GM23338 (cell line): ENCODE measurements at regions not wholly inside any gene's neighbourhood (a gene's known extent, or its start where the extent isn't known, plus 50 kb on each side); places are given as distances from the start of the nearest gene placed in this dataset.

Experiments used
- ATAC-seq: fragments of 200-7000 bp; cut with Tn5 transposase; 3 replicates; pipeline ENCODE4 v1.9.1; 2020
- DNase-seq: peaks from one replicate; pipeline ENCODE4 v3.0.0-alpha.2; 2015; ENCODE audit warnings: low spot score
- H2AFZ ChIP-seq: fragments of 200-600 bp; sonication (generic); 2 replicates; pipeline ENCODE4 v1.8.0; 2016; ENCODE audit warnings: antibody characterized with exemption, mild to moderate bottlenecking, moderate library complexity
- H3F3A ChIP-seq: fragments of 200-600 bp; sonication (generic); replicated peaks from 2 replicates; pipeline ENCODE4 v1.8.0; 2017; ENCODE audit warnings: antibody characterized with exemption, mixed run types, low read depth
- H3K27ac ChIP-seq: fragments of 200-600 bp; sonication (generic); 2 replicates; pipeline ENCODE4 v1.6.1; 2016; ENCODE audit warnings: low read depth
- H3K27me3 ChIP-seq: fragments of 200-600 bp; sonication (generic); 2 replicates; pipeline ENCODE4 v1.8.0; 2016; ENCODE audit warnings: mild to moderate bottlenecking, mixed run types, moderate library complexity; ENCODE audit not compliant: insufficient read depth
- H3K36me3 ChIP-seq: fragments of 200-600 bp; sonication (generic); 2 replicates; pipeline ENCODE4 v1.8.0; 2016; ENCODE audit warnings: mild to moderate bottlenecking; ENCODE audit not compliant: insufficient read depth
- H3K4me1 ChIP-seq: fragments of 200-600 bp; sonication (generic); 2 replicates; pipeline ENCODE4 v1.8.0; 2016; ENCODE audit warnings: mild to moderate bottlenecking, moderate library complexity; ENCODE audit not compliant: insufficient read depth
- H3K4me2 ChIP-seq: fragments of 200-600 bp; sonication (generic); 2 replicates; pipeline ENCODE4 v1.7.1; 2017; ENCODE audit warnings: mixed run types
- H3K4me3 ChIP-seq: fragments of 200-600 bp; sonication (generic); 2 replicates; pipeline ENCODE4 v1.6.1; 2016; ENCODE audit warnings: mixed run types
- H3K79me2 ChIP-seq: fragments of 200-600 bp; sonication (generic); replicated peaks from 2 replicates; pipeline ENCODE4 v1.8.0; 2017; ENCODE audit warnings: mild to moderate bottlenecking; ENCODE audit not compliant: insufficient read depth
- H3K9me2 ChIP-seq: fragments of 200-600 bp; sonication (generic); 2 replicates; pipeline ENCODE4 v1.8.0; 2017; ENCODE audit not compliant: insufficient read depth
- H4K20me1 ChIP-seq: fragments of 200-600 bp; sonication (generic); replicated peaks from 2 replicates; pipeline ENCODE4 v1.8.0; 2017; ENCODE audit warnings: mild to moderate bottlenecking; ENCODE audit not compliant: insufficient read depth
- H3K27ac Mint-ChIP-seq: 2 replicates; pipeline ENCODE4 v1.8.0; 2020; ENCODE audit warnings: inconsistent platforms, mild to moderate bottlenecking, moderate library complexity, mixed read lengths
- H3K27me3 Mint-ChIP-seq: 3 replicates; pipeline ENCODE4 v1.8.0; 2022; ENCODE audit warnings: low read depth, mild to moderate bottlenecking, moderate library complexity, mixed read lengths, inconsistent platforms; ENCODE audit not compliant: insufficient read depth, poor library complexity
- H3K36me3 Mint-ChIP-seq: 3 replicates; pipeline ENCODE4 v1.8.0; 2021; ENCODE audit warnings: low read depth, mild to moderate bottlenecking, inconsistent platforms, moderate library complexity, mixed read lengths
- H3K4me1 Mint-ChIP-seq: 3 replicates; pipeline ENCODE4 v1.8.0; 2020; ENCODE audit warnings: mild to moderate bottlenecking, inconsistent platforms, mixed read lengths
- H3K4me3 Mint-ChIP-seq: 3 replicates; pipeline ENCODE4 v1.8.0; 2021; ENCODE audit warnings: moderate library complexity, mild to moderate bottlenecking, inconsistent platforms, mixed read lengths
- H3K9me3 Mint-ChIP-seq: 3 replicates; pipeline ENCODE4 v1.8.0; 2020; ENCODE audit warnings: moderate library complexity, mild to moderate bottlenecking, inconsistent platforms, mixed read lengths
- CREB1 ChIP-seq: fragments of 250-450 bp; sonication (Bioruptor Pico); IDR thresholded peaks from 2 replicates; pipeline ENCODE4 v1.5.0; 2020; ENCODE audit warnings: low read depth, mild to moderate bottlenecking, moderate library complexity
- EZH2 ChIP-seq: fragments of 200-600 bp; sonication (generic); IDR thresholded peaks from one replicate; pipeline ENCODE4 v1.8.0; 2017; ENCODE audit warnings: antibody characterized with exemption, mild to moderate bottlenecking, low read depth; ENCODE audit not compliant: unreplicated experiment
- EZH2phosphoT487 ChIP-seq: fragments of 200-600 bp; sonication (generic); IDR thresholded peaks from one replicate; pipeline ENCODE4 v1.8.1; 2018; ENCODE audit warnings: antibody characterized with exemption; ENCODE audit not compliant: unreplicated experiment
- JUNB ChIP-seq: IDR thresholded peaks from one replicate; pipeline ENCODE4 v1.6.1; 2016; ENCODE audit warnings: antibody characterized with exemption; ENCODE audit not compliant: unreplicated experiment
- NANOG ChIP-seq: IDR thresholded peaks from 2 replicates; pipeline ENCODE4 v1.6.1; 2016; ENCODE audit warnings: antibody characterized with exemption, borderline replicate concordance
- POLR2AphosphoS5 ChIP-seq: IDR thresholded peaks from 2 replicates; pipeline ENCODE4 v1.6.1; 2016; ENCODE audit warnings: antibody characterized with exemption, low read depth
- STAT1 ChIP-seq: IDR thresholded peaks from one replicate; pipeline ENCODE4 v1.6.1; 2016; ENCODE audit warnings: antibody characterized with exemption; ENCODE audit not compliant: unreplicated experiment
- ZNF114 ChIP-seq: fragments of 250-450 bp; sonication (Bioruptor Pico); IDR thresholded peaks from 2 replicates; pipeline ENCODE4 v1.5.0; 2020; ENCODE audit warnings: mild to moderate bottlenecking, moderate library complexity
- ZNF331 ChIP-seq: fragments of 250-450 bp; sonication (Bioruptor Pico); IDR thresholded peaks from 2 replicates; pipeline ENCODE4 v1.5.0; 2020; ENCODE audit warnings: low read depth, mild to moderate bottlenecking, moderate library complexity
- TF ChIP-seq, protein P1 (sequence below), 2 experiments: fragments of 200-600 bp in 1 of 2; sonication (generic) in 1 of 2; conservative IDR thresholded peaks; 2 replicates each; pipeline versions ENCODE4 v1.5.1 to v1.6.1; 2016 to 2017; ENCODE audit warnings: antibody characterized with exemption in 2 of 2, low read depth in 2 of 2, mild to moderate bottlenecking in 2 of 2, moderate library complexity in 1 of 2
- TF ChIP-seq, protein P2 (sequence below): IDR thresholded peaks from 2 replicates; pipeline ENCODE4 v1.6.1; 2016; ENCODE audit warnings: antibody characterized with exemption
- TF ChIP-seq, protein P3 (sequence below): fragments of 250-450 bp; sonication (Bioruptor Pico); IDR thresholded peaks from 2 replicates; pipeline ENCODE4 v1.5.0; 2020; ENCODE audit warnings: mild to moderate bottlenecking, moderate library complexity
- TF ChIP-seq, protein P4 (sequence below): IDR thresholded peaks from one replicate; pipeline ENCODE4 v1.6.1; 2018; ENCODE audit warnings: antibody characterized with exemption; ENCODE audit not compliant: unreplicated experiment

DNA sequence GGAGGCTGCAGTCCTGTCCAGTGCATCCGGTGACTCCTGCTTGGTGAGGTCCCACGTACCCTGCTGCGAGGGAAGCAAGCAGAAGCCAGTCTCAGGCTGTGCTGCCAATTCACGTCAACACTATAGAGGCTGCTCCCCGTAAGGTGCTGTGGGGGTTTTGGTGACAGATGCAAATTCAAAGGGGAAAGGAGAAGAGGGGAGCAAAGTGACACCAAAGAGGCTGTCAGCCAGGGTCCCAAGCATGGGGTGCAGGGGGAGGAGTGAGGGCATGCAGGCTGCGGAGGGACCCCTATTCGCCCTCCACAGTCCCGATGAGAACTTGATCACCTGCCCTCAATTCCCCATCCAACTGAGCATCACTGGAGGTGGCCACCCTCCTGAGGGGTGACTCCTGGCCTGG lies 179.4 kb upstream of the HS6ST1 start:
- Mint-ChIP-seq H3K4me3 (no peak overlapping the region), H3K4me1 (peaks cover 17% of the 10 kb centered on the region), H3K27ac (no peak overlapping the region), H3K36me3 (peaks cover 3% of the 10 kb centered on the region), H3K27me3 (no peaks in the 10 kb centered on the region), H3K9me3 (peaks cover 4% of the 10 kb centered on the region; the same call in 2 of the 3 replicates)
- Histone ChIP-seq H3K27ac (no peak overlapping the region), H3K9me2 (no peaks in the 10 kb centered on the region), H4K20me1 (no peaks in the 10 kb centered on the region), H3F3A (no peaks in the 10 kb centered on the region), H2AFZ (no peak overlapping the region), H3K4me1 (peaks cover 9% of the 10 kb centered on the region), H3K79me2 (no peaks in the 10 kb centered on the region), H3K4me3 (no peak overlapping the region), H3K4me2 (no peak overlapping the region), H3K27me3 (no peaks in the 10 kb centered on the region; the same call in 1 of the 2 replicates), H3K36me3 (no peaks in the 10 kb centered on the region)
- DNase-seq (no peak), ATAC-seq (no peak)
- no peak for TF ChIP-seq NANOG
- TF ChIP-seq CREB1 (CRISPR knock-in tag): no peak
- no peak for TF ChIP-seq ZNF114 (CRISPR knock-in tag)
- TF ChIP-seq, protein P1, sequence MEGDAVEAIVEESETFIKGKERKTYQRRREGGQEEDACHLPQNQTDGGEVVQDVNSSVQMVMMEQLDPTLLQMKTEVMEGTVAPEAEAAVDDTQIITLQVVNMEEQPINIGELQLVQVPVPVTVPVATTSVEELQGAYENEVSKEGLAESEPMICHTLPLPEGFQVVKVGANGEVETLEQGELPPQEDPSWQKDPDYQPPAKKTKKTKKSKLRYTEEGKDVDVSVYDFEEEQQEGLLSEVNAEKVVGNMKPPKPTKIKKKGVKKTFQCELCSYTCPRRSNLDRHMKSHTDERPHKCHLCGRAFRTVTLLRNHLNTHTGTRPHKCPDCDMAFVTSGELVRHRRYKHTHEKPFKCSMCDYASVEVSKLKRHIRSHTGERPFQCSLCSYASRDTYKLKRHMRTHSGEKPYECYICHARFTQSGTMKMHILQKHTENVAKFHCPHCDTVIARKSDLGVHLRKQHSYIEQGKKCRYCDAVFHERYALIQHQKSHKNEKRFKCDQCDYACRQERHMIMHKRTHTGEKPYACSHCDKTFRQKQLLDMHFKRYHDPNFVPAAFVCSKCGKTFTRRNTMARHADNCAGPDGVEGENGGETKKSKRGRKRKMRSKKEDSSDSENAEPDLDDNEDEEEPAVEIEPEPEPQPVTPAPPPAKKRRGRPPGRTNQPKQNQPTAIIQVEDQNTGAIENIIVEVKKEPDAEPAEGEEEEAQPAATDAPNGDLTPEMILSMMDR (conservative IDR thresholded peaks at IDR 0.05; ENCODE audit: low read depth in 2 of 2): no peak
- TF ChIP-seq EZH2: no peak
- TF ChIP-seq JUNB: no peak
- TF ChIP-seq, protein P2, sequence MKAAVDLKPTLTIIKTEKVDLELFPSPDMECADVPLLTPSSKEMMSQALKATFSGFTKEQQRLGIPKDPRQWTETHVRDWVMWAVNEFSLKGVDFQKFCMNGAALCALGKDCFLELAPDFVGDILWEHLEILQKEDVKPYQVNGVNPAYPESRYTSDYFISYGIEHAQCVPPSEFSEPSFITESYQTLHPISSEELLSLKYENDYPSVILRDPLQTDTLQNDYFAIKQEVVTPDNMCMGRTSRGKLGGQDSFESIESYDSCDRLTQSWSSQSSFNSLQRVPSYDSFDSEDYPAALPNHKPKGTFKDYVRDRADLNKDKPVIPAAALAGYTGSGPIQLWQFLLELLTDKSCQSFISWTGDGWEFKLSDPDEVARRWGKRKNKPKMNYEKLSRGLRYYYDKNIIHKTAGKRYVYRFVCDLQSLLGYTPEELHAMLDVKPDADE: no peak
- no peak for TF ChIP-seq STAT1
- no peak for TF ChIP-seq POLR2AphosphoS5
- TF ChIP-seq EZH2phosphoT487: no peak
- TF ChIP-seq, protein P3, sequence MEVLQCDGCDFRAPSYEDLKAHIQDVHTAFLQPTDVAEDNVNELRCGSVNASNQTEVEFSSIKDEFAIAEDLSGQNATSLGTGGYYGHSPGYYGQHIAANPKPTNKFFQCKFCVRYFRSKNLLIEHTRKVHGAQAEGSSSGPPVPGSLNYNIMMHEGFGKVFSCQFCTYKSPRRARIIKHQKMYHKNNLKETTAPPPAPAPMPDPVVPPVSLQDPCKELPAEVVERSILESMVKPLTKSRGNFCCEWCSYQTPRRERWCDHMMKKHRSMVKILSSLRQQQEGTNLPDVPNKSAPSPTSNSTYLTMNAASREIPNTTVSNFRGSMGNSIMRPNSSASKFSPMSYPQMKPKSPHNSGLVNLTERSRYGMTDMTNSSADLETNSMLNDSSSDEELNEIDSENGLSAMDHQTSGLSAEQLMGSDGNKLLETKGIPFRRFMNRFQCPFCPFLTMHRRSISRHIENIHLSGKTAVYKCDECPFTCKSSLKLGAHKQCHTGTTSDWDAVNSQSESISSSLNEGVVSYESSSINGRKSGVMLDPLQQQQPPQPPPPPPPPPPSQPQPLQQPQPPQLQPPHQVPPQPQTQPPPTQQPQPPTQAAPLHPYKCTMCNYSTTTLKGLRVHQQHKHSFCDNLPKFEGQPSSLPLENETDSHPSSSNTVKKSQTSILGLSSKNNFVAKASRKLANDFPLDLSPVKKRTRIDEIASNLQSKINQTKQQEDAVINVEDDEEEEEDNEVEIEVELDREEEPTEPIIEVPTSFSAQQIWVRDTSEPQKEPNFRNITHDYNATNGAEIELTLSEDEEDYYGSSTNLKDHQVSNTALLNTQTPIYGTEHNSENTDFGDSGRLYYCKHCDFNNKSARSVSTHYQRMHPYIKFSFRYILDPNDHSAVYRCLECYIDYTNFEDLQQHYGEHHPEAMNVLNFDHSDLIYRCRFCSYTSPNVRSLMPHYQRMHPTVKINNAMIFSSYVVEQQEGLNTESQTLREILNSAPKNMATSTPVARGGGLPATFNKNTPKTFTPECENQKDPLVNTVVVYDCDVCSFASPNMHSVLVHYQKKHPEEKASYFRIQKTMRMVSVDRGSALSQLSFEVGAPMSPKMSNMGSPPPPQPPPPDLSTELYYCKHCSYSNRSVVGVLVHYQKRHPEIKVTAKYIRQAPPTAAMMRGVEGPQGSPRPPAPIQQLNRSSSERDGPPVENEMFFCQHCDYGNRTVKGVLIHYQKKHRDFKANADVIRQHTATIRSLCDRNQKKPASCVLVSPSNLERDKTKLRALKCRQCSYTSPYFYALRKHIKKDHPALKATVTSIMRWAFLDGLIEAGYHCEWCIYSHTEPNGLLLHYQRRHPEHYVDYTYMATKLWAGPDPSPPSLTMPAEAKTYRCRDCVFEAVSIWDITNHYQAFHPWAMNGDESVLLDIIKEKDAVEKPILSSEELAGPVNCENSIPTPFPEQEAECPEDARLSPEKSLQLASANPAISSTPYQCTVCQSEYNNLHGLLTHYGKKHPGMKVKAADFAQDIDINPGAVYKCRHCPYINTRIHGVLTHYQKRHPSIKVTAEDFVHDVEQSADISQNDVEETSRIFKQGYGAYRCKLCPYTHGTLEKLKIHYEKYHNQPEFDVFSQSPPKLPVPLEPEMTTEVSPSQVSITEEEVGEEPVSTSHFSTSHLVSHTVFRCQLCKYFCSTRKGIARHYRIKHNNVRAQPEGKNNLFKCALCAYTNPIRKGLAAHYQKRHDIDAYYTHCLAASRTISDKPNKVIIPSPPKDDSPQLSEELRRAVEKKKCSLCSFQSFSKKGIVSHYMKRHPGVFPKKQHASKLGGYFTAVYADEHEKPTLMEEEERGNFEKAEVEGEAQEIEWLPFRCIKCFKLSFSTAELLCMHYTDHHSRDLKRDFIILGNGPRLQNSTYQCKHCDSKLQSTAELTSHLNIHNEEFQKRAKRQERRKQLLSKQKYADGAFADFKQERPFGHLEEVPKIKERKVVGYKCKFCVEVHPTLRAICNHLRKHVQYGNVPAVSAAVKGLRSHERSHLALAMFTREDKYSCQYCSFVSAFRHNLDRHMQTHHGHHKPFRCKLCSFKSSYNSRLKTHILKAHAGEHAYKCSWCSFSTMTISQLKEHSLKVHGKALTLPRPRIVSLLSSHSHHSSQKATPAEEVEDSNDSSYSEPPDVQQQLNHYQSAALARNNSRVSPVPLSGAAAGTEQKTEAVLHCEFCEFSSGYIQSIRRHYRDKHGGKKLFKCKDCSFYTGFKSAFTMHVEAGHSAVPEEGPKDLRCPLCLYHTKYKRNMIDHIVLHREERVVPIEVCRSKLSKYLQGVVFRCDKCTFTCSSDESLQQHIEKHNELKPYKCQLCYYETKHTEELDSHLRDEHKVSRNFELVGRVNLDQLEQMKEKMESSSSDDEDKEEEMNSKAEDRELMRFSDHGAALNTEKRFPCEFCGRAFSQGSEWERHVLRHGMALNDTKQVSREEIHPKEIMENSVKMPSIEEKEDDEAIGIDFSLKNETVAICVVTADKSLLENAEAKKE (CRISPR knock-in tag): no peak
- TF ChIP-seq, protein P4, sequence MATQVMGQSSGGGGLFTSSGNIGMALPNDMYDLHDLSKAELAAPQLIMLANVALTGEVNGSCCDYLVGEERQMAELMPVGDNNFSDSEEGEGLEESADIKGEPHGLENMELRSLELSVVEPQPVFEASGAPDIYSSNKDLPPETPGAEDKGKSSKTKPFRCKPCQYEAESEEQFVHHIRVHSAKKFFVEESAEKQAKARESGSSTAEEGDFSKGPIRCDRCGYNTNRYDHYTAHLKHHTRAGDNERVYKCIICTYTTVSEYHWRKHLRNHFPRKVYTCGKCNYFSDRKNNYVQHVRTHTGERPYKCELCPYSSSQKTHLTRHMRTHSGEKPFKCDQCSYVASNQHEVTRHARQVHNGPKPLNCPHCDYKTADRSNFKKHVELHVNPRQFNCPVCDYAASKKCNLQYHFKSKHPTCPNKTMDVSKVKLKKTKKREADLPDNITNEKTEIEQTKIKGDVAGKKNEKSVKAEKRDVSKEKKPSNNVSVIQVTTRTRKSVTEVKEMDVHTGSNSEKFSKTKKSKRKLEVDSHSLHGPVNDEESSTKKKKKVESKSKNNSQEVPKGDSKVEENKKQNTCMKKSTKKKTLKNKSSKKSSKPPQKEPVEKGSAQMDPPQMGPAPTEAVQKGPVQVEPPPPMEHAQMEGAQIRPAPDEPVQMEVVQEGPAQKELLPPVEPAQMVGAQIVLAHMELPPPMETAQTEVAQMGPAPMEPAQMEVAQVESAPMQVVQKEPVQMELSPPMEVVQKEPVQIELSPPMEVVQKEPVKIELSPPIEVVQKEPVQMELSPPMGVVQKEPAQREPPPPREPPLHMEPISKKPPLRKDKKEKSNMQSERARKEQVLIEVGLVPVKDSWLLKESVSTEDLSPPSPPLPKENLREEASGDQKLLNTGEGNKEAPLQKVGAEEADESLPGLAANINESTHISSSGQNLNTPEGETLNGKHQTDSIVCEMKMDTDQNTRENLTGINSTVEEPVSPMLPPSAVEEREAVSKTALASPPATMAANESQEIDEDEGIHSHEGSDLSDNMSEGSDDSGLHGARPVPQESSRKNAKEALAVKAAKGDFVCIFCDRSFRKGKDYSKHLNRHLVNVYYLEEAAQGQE: no peak
- TF ChIP-seq ZNF331 (CRISPR knock-in tag): no peak
